HL-60 (cell line): ENCODE measurements at regions not wholly inside any gene's neighbourhood (a gene's known extent, or its start where the extent isn't known, plus 50 kb on each side); places are given as distances from the start of the nearest gene placed in this dataset.

Experiments
- GABPA ChIP-seq: IDR thresholded peaks from 2 replicates; pipeline ENCODE4 v1.6.1; 2012; ENCODE audit warnings: low read depth
- POLR2AphosphoS5 ChIP-seq: IDR thresholded peaks from 2 replicates; pipeline ENCODE4 v1.6.1; 2012; ENCODE audit warnings: low read depth
- TF ChIP-seq, protein P1 (sequence below): IDR thresholded peaks from one replicate; pipeline ENCODE4 v1.5.1; 2011; ENCODE audit warnings: low read length, control low read depth, inconsistent platforms; ENCODE audit not compliant: insufficient read depth

DNA sequence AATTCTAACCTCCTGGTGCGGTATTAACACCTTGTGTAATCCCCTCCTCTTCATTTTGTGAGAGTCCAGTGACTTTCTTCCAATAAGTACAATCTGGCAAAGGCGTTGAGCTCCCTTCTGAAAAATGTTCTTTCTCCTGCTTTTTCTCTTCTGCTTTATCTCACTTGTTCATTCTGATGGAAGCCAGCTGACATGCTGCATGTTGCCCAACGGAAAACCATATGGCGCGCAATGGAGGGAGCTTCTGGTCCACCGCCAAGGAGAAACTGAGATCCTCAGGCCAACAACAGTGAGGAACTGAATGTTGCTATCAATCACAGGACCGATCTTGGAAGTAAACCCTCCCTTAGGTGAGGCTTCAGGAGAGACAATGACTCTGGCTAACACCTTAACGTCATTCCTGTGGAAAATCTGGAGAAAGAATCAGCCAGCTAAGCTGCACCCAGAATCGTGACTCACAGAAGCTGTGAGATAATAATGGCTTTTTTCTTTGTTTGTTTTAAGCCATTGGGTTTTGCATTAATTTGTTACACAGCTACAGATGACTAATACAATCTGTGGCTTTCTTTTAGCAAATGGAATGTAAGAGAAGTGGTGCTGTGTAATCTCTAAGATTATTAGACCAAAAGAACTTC is 1323.9 kb upstream of the DDX18 start:
- TF ChIP-seq, protein P1, sequence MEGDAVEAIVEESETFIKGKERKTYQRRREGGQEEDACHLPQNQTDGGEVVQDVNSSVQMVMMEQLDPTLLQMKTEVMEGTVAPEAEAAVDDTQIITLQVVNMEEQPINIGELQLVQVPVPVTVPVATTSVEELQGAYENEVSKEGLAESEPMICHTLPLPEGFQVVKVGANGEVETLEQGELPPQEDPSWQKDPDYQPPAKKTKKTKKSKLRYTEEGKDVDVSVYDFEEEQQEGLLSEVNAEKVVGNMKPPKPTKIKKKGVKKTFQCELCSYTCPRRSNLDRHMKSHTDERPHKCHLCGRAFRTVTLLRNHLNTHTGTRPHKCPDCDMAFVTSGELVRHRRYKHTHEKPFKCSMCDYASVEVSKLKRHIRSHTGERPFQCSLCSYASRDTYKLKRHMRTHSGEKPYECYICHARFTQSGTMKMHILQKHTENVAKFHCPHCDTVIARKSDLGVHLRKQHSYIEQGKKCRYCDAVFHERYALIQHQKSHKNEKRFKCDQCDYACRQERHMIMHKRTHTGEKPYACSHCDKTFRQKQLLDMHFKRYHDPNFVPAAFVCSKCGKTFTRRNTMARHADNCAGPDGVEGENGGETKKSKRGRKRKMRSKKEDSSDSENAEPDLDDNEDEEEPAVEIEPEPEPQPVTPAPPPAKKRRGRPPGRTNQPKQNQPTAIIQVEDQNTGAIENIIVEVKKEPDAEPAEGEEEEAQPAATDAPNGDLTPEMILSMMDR = no peak
- no peak for TF ChIP-seq GABPA
- no peak for TF ChIP-seq POLR2AphosphoS5
